AG04449 (cell line): ENCODE measurements at regions not wholly inside any gene's neighbourhood (a gene's known extent, or its start where the extent isn't known, plus 50 kb on each side); places are given as distances from the start of the nearest gene placed in this dataset.

Experiments
- CTCF ChIA-PET: fragments of 350-600 bp; formaldehyde crosslinking; extraction: SDS; loops from one replicate; lab custom pipeline; 2021; ENCODE audit warnings: antibody characterized with exemption; lab: Yijun Ruan, JAX
- POLR2A ChIA-PET: fragments of 400-600, 350-600 bp; formaldehyde crosslinking; extraction: SDS; loops from one replicate; lab custom pipeline; 2020; ENCODE audit warnings: antibody characterized with exemption, inconsistent platforms; lab: Yijun Ruan, JAX
- DNase-seq: peaks from one replicate; pipeline ENCODE4 v3.0.0-alpha.2; 2010; ENCODE audit warnings: low read depth, low spot score
- H3K4me3 ChIP-seq: 2 replicates; pipeline ENCODE4 v1.5.1; 2011; ENCODE audit warnings: low read depth, mild to moderate bottlenecking, control low read depth, low read length
- CTCF ChIP-seq: IDR thresholded peaks from one replicate; pipeline ENCODE4 v1.5.1; 2011; ENCODE audit warnings: mild to moderate bottlenecking, moderate library complexity, low read length, control low read depth, inconsistent platforms; ENCODE audit not compliant: insufficient read depth; ENCODE audit errors: missing control alignments

GRCh38 chr13:99835442-99835841, 136.1 kb downstream of the ZIC5 start:
- TF ChIP-seq CTCF, result no peak
- ChIA-PET POLR2A (no interaction called here), CTCF (no interaction called here)
- DNase-seq, result no peak
- no peak overlapping the region for H3K4me3 ChIP-seq

- no peak for TF ChIP-seq CTCF
- ChIA-PET CTCF (no interaction called here), POLR2A (no interaction called here)
- DNase-seq, result no peak
- H3K4me3 ChIP-seq, result no peak overlapping the region
Observed at GRCh38 chr13:99834246-99834645, 137.3 kb downstream of the ZIC5 start.

- DNase-seq, result no peak
- no peak overlapping the region for H3K4me3 ChIP-seq
- CTCF ChIA-PET, result no interaction called here
- no peak for TF ChIP-seq CTCF
- POLR2A ChIA-PET, result no interaction called here
Observed at GRCh38 chr13:99832347-99832746, 139.2 kb downstream of the ZIC5 start.

GRCh38 chr13:99830931-99831330, 140.6 kb downstream of the ZIC5 start:
- POLR2A ChIA-PET, result no interaction called here

GRCh38 chr13:99829593-99830239, 141.9 kb downstream of the ZIC5 start:
- TF ChIP-seq CTCF, result no peak
- ChIA-PET POLR2A (no interaction called here), CTCF (interaction anchor here (0.6 kb wide), 1 partner anchor 370 kb away, joined by 3 read pairs; no protein-coding TSS in a partner anchor)
- DNase-seq, result no peak
- no peak overlapping the region for H3K4me3 ChIP-seq

More at GRCh38 chr13:99830931-99831330, 140.6 kb downstream of the ZIC5 start:
- DNase-seq, result no peak
- no peak for TF ChIP-seq CTCF
- H3K4me3 ChIP-seq, result no peak overlapping the region
- CTCF ChIA-PET, result interaction anchor here (0.7 kb wide), 1 partner anchor 53 kb away, joined by 3 read pairs; no protein-coding TSS in a partner anchor

GRCh38 chr13:99829161-99829560, 142.4 kb downstream of the ZIC5 start:
- no peak overlapping the region for H3K4me3 ChIP-seq
- ChIA-PET CTCF (no interaction called here), POLR2A (no interaction called here)
- TF ChIP-seq CTCF, result no peak
- DNase-seq, result no peak
